Glutamatergic neuron (in vitro differentiated cells): ENCODE measurements at regions not wholly inside any gene's neighbourhood (a gene's known extent, or its start where the extent isn't known, plus 50 kb on each side); places are given as distances from the start of the nearest gene placed in this dataset.
"Not testable (repeated sequence)": the region's sequence is repeated elsewhere in the genome, so short reads cannot be mapped to it uniquely, and the experiment has no call there.

Source experiments
- DNase-seq: peaks from one replicate; pipeline ENCODE4 v3.0.0; 2022
- H3K27ac Mint-ChIP-seq: one replicate; pipeline ENCODE4 v1.8.0; 2020; ENCODE audit warnings: mild to moderate bottlenecking, mixed read lengths, inconsistent platforms; ENCODE audit not compliant: unreplicated experiment
- H3K27me3 Mint-ChIP-seq: one replicate; pipeline ENCODE4 v1.8.0; 2020; ENCODE audit warnings: mild to moderate bottlenecking, moderate library complexity, mixed read lengths, inconsistent platforms; ENCODE audit not compliant: unreplicated experiment
- H3K36me3 Mint-ChIP-seq: one replicate; pipeline ENCODE4 v1.8.0; 2020; ENCODE audit warnings: mild to moderate bottlenecking, mixed read lengths, inconsistent platforms; ENCODE audit not compliant: unreplicated experiment
- H3K4me1 Mint-ChIP-seq: one replicate; pipeline ENCODE4 v1.8.0; 2020; ENCODE audit warnings: mild to moderate bottlenecking, low read depth, mixed read lengths, inconsistent platforms; ENCODE audit not compliant: unreplicated experiment
- H3K4me3 Mint-ChIP-seq: one replicate; pipeline ENCODE4 v1.8.0; 2020; ENCODE audit warnings: mild to moderate bottlenecking, mixed read lengths, inconsistent platforms; ENCODE audit not compliant: unreplicated experiment
- H3K9me3 Mint-ChIP-seq: one replicate; pipeline ENCODE4 v1.8.0; 2020; ENCODE audit warnings: mild to moderate bottlenecking, moderate library complexity, mixed read lengths, inconsistent platforms; ENCODE audit not compliant: unreplicated experiment
- TF ChIP-seq, protein P1 (sequence below): fragments of 200-600 bp; sonication (generic); IDR thresholded peaks from one replicate; pipeline ENCODE4 v1.5.0; 2021; ENCODE audit not compliant: partially characterized antibody, unreplicated experiment

DNA sequence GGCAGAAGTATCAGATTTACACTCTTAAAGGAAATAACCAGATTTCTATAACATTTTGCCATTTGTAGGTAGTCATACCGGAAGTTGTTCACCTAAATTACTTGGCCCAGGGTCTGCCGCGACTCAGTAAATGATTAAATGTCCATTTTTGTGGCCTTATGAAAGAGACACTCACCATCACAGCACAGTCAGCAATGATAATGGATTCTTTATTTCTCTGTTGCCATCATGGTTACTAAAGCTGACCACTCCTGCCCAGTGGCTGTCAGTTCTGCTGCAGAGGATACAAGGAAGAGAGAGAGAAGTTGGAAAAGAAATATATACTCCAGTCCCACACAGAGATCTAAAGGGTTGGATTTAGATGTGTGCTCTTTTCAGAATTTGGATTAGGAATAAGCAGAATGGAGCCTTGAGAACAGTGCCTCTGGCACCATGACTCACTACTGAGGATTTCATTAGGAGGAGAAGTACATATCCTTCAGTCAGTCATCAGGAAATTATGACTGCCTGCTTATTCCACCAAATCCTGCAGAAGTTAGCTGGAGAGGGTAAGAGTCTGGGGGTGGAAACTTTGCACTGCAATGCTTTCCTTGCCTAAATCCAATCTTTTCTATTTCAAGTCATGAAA lies 72.8 kb upstream of the EFNA5 start:
- TF ChIP-seq, protein P1, sequence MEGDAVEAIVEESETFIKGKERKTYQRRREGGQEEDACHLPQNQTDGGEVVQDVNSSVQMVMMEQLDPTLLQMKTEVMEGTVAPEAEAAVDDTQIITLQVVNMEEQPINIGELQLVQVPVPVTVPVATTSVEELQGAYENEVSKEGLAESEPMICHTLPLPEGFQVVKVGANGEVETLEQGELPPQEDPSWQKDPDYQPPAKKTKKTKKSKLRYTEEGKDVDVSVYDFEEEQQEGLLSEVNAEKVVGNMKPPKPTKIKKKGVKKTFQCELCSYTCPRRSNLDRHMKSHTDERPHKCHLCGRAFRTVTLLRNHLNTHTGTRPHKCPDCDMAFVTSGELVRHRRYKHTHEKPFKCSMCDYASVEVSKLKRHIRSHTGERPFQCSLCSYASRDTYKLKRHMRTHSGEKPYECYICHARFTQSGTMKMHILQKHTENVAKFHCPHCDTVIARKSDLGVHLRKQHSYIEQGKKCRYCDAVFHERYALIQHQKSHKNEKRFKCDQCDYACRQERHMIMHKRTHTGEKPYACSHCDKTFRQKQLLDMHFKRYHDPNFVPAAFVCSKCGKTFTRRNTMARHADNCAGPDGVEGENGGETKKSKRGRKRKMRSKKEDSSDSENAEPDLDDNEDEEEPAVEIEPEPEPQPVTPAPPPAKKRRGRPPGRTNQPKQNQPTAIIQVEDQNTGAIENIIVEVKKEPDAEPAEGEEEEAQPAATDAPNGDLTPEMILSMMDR: no peak
- no peak overlapping the region for H3K27ac Mint-ChIP-seq
- no peaks in the 10 kb centered on the region for H3K9me3 Mint-ChIP-seq
- H3K4me3 Mint-ChIP-seq: no peak overlapping the region
- peaks cover 4% of the 10 kb centered on the region for H3K27me3 Mint-ChIP-seq
- H3K4me1 Mint-ChIP-seq: no peaks in the 10 kb centered on the region
- DNase-seq: no peak
- no peaks in the 10 kb centered on the region for H3K36me3 Mint-ChIP-seq

DNA sequence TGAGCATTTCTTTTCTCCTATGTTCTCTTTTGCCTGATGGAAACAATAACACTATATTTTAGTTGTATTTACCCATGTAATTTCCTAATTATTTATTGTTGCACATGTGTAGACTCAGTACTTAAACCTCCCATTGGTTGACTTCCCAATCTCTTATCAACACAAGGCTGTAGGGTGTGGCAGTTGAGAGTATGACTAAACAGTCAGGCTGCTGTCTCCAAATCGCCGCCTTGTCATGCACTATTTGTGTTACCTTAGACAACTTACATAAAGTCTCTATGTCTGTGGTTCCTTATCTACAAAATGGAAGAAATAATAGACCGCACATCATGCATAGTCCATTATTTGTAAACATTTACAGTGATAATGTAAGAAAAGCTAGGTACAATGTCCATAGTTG lies 68.9 kb upstream of the EFNA5 start:
- Mint-ChIP-seq H3K27me3 (no peaks in the 10 kb centered on the region), H3K4me3 (no peak overlapping the region), H3K36me3 (no peaks in the 10 kb centered on the region), H3K27ac (no peak overlapping the region), H3K4me1 (no peaks in the 10 kb centered on the region), H3K9me3 (no peaks in the 10 kb centered on the region)
- TF ChIP-seq, protein P1: no peak
- DNase-seq: no peak

DNA sequence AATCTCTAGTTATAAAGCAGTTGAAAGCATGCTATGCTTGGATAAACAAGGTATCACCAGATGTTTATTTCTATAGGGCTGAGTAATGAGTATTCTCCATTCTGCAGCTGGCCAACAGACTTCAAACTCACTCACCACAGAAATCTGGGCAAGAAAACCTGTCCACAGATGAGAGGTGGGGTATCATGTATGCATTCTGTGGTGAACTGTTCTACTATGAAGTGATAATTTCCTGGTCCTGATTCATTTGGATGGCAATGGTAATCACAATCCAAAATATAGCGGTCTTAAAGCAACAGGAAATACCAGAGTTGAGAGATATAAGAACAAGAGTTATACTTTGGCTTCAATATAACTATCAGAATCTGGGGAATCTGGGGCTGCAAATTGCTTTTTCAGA lies 65.9 kb upstream of the EFNA5 start:
- Mint-ChIP-seq H3K4me1 (no peaks in the 10 kb centered on the region), H3K4me3 (no peak overlapping the region), H3K9me3 (no peaks in the 10 kb centered on the region), H3K27me3 (no peaks in the 10 kb centered on the region), H3K27ac (no peak overlapping the region), H3K36me3 (no peaks in the 10 kb centered on the region)
- no peak for DNase-seq
- TF ChIP-seq, protein P1: no peak

DNA sequence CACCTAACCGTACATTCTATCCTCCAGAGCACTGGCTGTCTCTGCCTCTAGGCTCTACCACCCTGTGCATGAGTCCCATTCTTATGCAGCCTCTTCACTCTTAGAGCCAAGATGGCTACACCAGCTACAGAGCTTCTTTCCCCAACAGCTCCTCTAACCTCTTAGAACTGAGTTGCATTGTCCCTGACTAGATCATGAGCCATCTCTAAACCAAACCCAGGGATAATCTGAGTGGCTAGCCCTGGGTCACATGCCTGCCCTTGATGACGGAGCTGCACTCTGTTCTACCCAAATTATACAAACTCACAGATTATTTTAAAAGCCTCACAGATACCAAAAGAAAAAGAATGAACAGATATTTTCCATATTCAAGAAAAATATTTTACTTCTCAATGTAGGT lies 65.4 kb upstream of the EFNA5 start:
- not testable (repeated sequence) for DNase-seq, H3K4me3 Mint-ChIP-seq, H3K27me3 Mint-ChIP-seq, H3K4me1 Mint-ChIP-seq, H3K9me3 Mint-ChIP-seq, H3K27ac Mint-ChIP-seq, H3K36me3 Mint-ChIP-seq

DNA sequence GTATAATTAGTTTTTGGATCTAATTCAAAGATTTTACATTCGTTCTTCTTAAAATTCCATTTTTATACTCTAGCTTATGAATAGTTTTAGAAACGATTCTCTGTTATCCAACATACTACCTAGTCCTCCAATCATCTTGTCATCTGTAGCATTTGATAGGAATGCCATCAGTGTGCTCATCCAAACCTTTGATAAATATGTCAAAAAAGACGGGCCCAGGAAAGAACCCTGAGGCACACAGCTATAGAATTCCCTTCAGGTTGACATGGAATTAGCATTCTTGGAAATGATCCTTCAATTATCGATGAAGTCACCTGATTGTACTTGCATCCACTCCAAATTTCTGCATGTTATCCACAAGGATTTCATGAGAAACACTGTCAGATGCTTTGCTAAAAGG lies 64.8 kb upstream of the EFNA5 start:
- no peaks in the 10 kb centered on the region for H3K4me1 Mint-ChIP-seq
- no peaks in the 10 kb centered on the region for H3K36me3 Mint-ChIP-seq
- H3K27me3 Mint-ChIP-seq: no peaks in the 10 kb centered on the region
- DNase-seq: no peak
- no peak overlapping the region for H3K27ac Mint-ChIP-seq
- no peaks in the 10 kb centered on the region for H3K9me3 Mint-ChIP-seq
- H3K4me3 Mint-ChIP-seq: no peak overlapping the region
- TF ChIP-seq, protein P1: no peak
